Loucy (cell line): ENCODE measurements at regions not wholly inside any gene's neighbourhood (a gene's known extent, or its start where the extent isn't known, plus 50 kb on each side); places are given as distances from the start of the nearest gene placed in this dataset.

ENCODE experiments used
- H2AFZ ChIP-seq: fragments of 200-600 bp; sonication (generic); 2 replicates; pipeline ENCODE4 v1.6.0; 2016; ENCODE audit warnings: antibody characterized with exemption, mild to moderate bottlenecking, low read length, moderate library complexity
- H3F3A ChIP-seq: fragments of 200-600 bp; 2 replicates; pipeline ENCODE4 v1.6.0; 2016; ENCODE audit warnings: antibody characterized with exemption, low read depth, mild to moderate bottlenecking
- H3K27me3 ChIP-seq: fragments of 200-600 bp; sonication (generic); 2 replicates; pipeline ENCODE4 v1.6.1; 2014; ENCODE audit warnings: low read length, mild to moderate bottlenecking; ENCODE audit not compliant: insufficient read depth, poor library complexity, severe bottlenecking
- H3K36me3 ChIP-seq: fragments of 200-600 bp; sonication (generic); 2 replicates; pipeline ENCODE4 v1.6.1; 2016; ENCODE audit warnings: low read length; ENCODE audit not compliant: insufficient read depth
- H3K4me1 ChIP-seq: fragments of 200-600 bp; sonication (generic); 2 replicates; pipeline ENCODE4 v1.5.1; 2014; ENCODE audit warnings: low read length, mild to moderate bottlenecking; ENCODE audit not compliant: insufficient read depth, poor library complexity, severe bottlenecking
- H3K4me2 ChIP-seq: fragments of 200-600 bp; sonication (generic); 2 replicates; pipeline ENCODE4 v1.6.0; 2014; ENCODE audit warnings: antibody characterized with exemption, low read length, low read depth, mild to moderate bottlenecking; ENCODE audit not compliant: poor library complexity, severe bottlenecking
- H3K4me3 ChIP-seq: fragments of 200-600 bp; sonication (generic); 2 replicates; pipeline ENCODE4 v1.5.1; 2014; ENCODE audit warnings: low read length, mild to moderate bottlenecking, mixed read lengths; ENCODE audit not compliant: poor library complexity, severe bottlenecking
- H3K79me2 ChIP-seq: fragments of 200-600 bp; sonication (generic); 2 replicates; pipeline ENCODE4 v1.6.1; 2014; ENCODE audit warnings: low read length; ENCODE audit not compliant: insufficient read depth
- H3K9ac ChIP-seq: fragments of 200-600 bp; sonication (generic); 2 replicates; pipeline ENCODE4 v1.6.0; 2014; ENCODE audit warnings: mild to moderate bottlenecking, low read depth, low read length, moderate library complexity; ENCODE audit not compliant: poor library complexity, severe bottlenecking
- H3K9me2 ChIP-seq: fragments of 200-600 bp; sonication (generic); replicated peaks from 2 replicates; pipeline ENCODE4 v1.6.1; 2016; ENCODE audit warnings: low read depth, low read length, mixed read lengths
- H3K9me3 ChIP-seq: fragments of 200-600 bp; sonication (generic); 2 replicates; pipeline ENCODE4 v1.6.1; 2014; ENCODE audit warnings: mild to moderate bottlenecking, antibody characterized with exemption, low read length, low read depth; ENCODE audit not compliant: insufficient read depth
- H4K20me1 ChIP-seq: fragments of 200-600 bp; sonication (generic); 2 replicates; pipeline ENCODE4 v1.6.0; 2014; ENCODE audit warnings: antibody characterized with exemption, low read length, mild to moderate bottlenecking; ENCODE audit not compliant: insufficient read depth, poor library complexity, severe bottlenecking
- CTCF ChIP-seq: fragments of 200-600 bp; sonication (generic); conservative IDR thresholded peaks from 2 replicates; pipeline ENCODE4 v1.5.1; 2014; ENCODE audit warnings: mild to moderate bottlenecking, antibody characterized with exemption, low read length
- EZH2phosphoT487 ChIP-seq: fragments of 200-600 bp; IDR thresholded peaks from 2 replicates; pipeline ENCODE4 v1.6.1; 2018; ENCODE audit warnings: antibody characterized with exemption, mild to moderate bottlenecking, moderate library complexity, borderline replicate concordance

- H3K4me3 ChIP-seq, result no peak overlapping the region
- no peak overlapping the region for H3K4me2 ChIP-seq
- TF ChIP-seq EZH2phosphoT487 (no peak), CTCF (no peak)
- no peaks in the 10 kb centered on the region for H3K9me2 ChIP-seq
- no peak overlapping the region for H3K9ac ChIP-seq
- no peaks in the 10 kb centered on the region for H3K4me1 ChIP-seq
- no peak overlapping the region for H2AFZ ChIP-seq
- H3K79me2 ChIP-seq, result no peaks in the 10 kb centered on the region
- no peaks in the 10 kb centered on the region for H3K36me3 ChIP-seq
- no peaks in the 10 kb centered on the region for H3F3A ChIP-seq
- H3K27me3 ChIP-seq, result no peaks in the 10 kb centered on the region
- H4K20me1 ChIP-seq, result no peaks in the 10 kb centered on the region
- no peaks in the 10 kb centered on the region for H3K9me3 ChIP-seq
Measured at GRCh38 chr16:86175816-86176215, 276.9 kb downstream of the IRF8 start.

- Histone ChIP-seq H3K9me2 (no peaks in the 10 kb centered on the region), H3K4me3 (no peak overlapping the region), H3K4me1 (no peaks in the 10 kb centered on the region), H3K36me3 (no peaks in the 10 kb centered on the region), H3K27me3 (no peaks in the 10 kb centered on the region), H4K20me1 (no peaks in the 10 kb centered on the region), H3K4me2 (no peak overlapping the region), H3F3A (no peaks in the 10 kb centered on the region), H3K79me2 (no peaks in the 10 kb centered on the region), H3K9ac (no peak overlapping the region), H2AFZ (no peak overlapping the region), H3K9me3 (no peaks in the 10 kb centered on the region)
- no peak for TF ChIP-seq CTCF
Measured at GRCh38 chr16:86176462-86176861, 277.5 kb downstream of the IRF8 start.

GRCh38 chr16:86180244-86180643, 281.3 kb downstream of the IRF8 start:
- no peaks in the 10 kb centered on the region for H3K79me2 ChIP-seq

More at GRCh38 chr16:86180244-86180643, 281.3 kb downstream of the IRF8 start:
- Histone ChIP-seq H3K9me3 (no peaks in the 10 kb centered on the region), H3K4me2 (no peak overlapping the region), H4K20me1 (no peaks in the 10 kb centered on the region), H3K27me3 (no peaks in the 10 kb centered on the region), H3K4me3 (no peak overlapping the region), H2AFZ (no peak overlapping the region), H3K36me3 (no peaks in the 10 kb centered on the region), H3F3A (no peaks in the 10 kb centered on the region), H3K4me1 (no peaks in the 10 kb centered on the region), H3K9ac (no peak overlapping the region), H3K9me2 (no peaks in the 10 kb centered on the region)
- no peak for TF ChIP-seq EZH2phosphoT487
- no peak for TF ChIP-seq CTCF
